HG03439 (cell line): ENCODE measurements at regions not wholly inside any gene's neighbourhood (a gene's known extent, or its start where the extent isn't known, plus 50 kb on each side); places are given as distances from the start of the nearest gene placed in this dataset.

Source experiments
- ATAC-seq: cut with Tn5 transposase; IDR thresholded peaks from one replicate; pipeline ENCODE4 v1.9.1; 2021; ENCODE audit warnings: mild to moderate bottlenecking, moderate library complexity; ENCODE audit not compliant: unreplicated experiment

DNA sequence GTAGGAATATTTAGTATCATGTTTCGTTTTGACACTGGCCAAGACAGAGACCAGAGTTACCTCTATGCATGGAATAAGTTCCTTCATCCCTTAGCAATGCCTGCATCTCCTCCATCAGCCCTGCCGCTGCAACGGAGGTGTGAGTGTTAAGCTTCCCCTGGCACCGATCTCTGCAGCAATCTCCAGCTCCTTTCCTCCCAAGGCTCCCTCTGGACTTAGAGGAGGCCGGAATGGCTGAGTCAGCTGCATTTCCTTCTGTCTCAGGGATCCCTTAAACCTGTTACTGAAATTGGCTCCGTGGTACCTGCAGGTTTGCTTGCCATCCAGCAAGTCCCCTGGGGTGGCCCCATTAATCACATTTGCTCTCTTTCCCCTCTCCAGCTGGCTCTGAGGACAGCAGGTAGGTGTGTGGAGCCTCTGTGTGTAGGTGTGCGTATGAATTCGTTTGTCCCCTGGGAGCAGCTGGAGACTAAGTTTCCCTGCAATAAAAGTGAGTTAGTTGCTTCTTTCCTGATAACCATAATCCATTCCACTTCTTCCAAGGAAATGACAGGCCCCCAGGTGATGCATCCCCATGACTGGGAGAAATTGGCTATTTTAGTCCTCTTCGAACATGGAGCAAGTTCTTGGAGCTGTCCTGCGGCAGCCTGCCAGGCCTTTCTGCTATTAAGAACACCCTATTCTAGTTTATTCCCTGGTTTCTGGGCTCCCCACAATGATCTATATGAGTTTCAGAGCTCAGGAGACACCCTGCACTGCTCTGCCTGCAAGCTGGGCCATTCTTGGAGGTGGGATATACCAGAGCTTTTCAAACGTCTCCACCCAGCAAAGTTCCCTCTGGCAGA is 457.2 kb upstream of the CADM1 start:
- ATAC-seq, result no peak

DNA sequence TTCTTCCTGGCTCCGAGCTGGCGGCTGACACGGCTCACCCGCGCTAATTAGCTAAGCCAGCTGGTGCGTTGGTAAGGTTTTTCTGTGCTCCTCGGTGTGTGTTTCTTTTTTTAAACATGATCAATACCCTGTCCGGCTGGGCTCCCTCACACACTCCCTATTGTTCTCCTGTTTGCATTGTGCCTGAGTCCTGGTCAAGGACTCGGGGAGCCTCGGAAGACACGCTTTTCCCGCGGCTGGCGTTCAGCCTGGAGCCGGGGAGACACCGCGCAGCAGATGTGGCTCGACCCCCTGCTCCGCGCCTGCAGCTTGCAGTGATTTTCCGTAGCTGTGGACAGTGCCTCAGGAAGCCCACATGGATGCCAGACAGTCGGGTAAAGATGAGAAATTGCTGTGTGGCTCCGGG is 454.9 kb upstream of the CADM1 start:
- no peak for ATAC-seq

DNA sequence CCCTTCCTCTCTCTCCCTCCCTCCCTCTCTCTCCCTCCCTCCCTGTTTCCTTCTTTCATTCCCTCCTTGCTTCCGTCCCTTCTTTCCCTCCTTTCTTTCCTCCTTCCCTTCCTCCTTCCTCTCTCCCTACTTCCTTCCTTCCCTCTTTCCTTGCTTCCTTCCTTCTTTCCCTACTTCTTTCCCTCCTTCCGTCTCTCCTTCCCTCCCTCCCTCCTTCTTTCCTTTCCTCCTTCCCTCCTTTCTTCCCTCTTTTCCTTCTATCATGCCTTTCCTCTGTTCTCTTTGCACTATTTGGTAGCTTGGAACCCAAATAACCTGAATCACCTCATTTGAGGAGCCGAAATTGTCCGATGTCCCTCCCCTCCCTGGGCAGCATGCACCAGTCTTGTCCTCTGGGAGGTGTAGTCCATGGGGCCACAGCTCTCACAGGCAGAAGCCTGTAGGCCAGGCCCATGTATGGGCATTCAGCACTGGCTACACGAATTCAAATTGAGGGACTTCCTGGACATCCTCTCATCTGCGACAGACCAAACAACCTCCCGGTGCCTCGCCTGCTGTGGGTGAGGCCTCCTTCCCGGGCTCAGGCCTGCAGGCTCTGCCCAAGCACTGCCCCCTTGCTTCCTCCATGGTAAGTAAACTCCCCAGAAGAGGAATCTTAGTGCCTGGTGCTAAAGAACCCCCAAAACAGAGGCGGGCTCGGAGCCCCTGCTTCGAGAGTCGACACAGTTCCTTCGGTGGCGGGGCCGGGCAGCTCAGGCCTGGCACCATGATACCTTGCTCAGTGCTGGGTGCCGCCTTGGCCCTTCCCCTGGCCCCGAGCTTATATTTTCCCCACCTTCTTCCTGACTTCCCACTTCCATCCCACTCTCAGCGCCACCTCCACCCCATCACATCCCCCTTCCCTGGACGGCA is 454.1 kb upstream of the CADM1 start:
- no peak for ATAC-seq

DNA sequence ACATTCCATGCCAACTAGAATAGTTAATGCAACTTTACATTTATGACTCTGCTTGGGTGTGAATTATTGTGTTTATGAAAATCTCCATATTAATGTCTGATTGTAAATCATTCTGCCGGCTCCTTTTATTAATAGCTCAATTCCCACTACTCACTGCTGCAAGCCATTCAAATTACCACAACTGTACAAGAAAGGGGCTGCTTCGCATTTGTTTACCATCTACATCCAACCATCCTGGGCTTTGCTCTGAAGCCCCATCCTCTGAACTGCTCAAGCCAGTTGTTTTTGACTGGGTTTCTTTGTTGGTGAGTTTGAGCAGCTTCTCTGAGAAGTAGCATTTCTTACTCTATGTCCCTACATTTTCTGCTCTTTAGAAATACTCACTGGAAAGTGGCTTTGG is 451.6 kb upstream of the CADM1 start:
- ATAC-seq, result no peak

DNA sequence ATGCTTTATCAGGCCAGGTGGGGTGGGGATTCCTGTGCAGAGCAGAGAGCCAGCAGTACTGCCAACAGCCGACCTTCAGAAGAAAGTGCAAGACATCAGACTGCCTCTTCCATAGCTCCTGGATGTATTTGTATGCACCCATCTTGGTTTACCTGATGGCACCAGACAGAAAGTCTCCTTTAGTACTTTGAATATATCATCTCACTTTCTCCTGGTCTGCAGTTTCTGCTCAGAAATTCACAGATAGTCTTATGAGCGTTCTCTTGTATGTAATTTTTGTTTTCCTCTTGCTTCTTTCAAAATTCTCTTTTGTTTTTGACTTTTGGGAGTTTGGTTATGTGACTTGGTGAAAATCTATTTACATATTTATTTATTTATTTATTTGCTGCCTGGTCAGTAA is 446.4 kb upstream of the CADM1 start:
- ATAC-seq, result no peak

DNA sequence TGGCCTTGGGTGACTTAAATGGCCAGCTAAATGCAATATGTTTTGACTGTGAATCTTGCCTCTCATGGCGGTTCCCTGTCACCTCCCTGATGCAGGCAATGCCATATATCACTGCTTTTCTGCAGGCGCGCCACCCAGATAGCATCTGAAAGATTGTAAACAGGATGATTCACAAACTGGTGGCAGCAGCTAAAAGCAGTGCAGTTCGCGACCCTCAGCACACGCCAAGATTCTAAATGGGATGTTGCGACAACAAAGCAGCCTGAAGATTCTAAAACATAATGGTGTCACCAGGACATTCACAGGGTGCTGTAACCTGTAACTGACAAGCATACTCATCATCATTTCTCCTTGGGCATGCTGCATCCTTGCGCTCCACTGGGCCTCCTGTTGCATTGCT is 440.4 kb upstream of the CADM1 start:
- no peak for ATAC-seq

DNA sequence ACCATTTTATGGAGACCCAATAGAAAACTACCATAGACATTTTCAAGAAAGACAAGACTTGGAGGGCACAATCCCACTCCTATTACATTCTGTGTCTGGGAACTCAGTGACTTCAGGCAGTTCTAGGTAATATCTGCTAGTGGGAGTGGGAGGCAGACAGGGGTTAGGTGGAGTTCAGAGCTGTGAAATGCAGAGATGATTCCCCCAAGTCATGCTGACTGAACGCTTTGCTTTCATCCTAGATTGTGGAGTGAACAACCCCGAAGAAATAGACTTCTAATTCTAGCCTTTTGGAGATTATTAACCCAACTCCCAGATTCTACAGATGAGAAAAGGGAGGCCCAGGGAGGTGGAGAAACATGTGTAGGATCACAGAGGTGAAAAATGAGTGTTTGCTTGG is 437.8 kb upstream of the CADM1 start:
- ATAC-seq, result no peak

DNA sequence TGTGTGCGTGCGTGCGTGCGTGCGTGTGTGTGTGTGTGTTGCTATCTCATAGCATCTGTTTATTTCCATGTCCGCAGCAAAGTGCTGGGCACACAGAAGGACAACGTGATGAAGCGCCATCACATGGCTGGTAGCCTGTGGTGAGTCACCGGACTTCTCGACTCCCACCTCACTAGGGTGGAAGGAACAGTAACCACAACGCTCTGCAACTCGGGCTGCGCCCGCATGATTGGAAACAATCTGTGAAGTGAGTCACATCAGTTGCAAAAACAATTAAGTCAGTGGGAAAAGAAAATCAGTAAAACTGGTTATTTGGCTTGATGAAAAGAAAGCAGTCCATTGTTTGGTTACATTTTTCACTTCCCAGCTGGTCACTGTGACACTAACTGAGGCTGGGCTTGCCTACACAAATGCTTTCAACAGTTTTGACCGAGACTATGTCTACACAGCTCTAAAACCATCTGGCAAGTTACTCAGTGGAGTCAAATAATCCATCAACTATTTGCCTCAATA is 437.3 kb upstream of the CADM1 start:
- ATAC-seq, result no peak

DNA sequence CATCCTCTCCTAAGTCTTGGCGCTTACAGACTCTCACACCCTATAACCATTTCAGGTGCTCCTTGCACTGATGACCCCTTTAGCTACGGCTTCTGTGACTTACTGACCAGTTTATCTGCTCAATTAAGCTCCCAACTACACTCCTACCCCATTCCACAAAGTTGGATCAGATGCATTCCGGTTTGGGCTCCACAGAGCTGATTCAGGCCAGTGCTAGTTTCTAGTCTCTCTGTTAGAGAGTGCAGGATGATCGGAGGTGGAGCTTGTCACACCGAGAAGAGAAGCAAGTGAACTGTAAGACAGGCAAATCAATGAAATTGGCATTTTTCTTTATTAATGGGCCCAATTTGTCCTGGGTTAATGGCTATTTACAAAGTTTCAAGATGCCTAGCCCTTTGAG is 436.8 kb upstream of the CADM1 start:
- no peak for ATAC-seq

DNA sequence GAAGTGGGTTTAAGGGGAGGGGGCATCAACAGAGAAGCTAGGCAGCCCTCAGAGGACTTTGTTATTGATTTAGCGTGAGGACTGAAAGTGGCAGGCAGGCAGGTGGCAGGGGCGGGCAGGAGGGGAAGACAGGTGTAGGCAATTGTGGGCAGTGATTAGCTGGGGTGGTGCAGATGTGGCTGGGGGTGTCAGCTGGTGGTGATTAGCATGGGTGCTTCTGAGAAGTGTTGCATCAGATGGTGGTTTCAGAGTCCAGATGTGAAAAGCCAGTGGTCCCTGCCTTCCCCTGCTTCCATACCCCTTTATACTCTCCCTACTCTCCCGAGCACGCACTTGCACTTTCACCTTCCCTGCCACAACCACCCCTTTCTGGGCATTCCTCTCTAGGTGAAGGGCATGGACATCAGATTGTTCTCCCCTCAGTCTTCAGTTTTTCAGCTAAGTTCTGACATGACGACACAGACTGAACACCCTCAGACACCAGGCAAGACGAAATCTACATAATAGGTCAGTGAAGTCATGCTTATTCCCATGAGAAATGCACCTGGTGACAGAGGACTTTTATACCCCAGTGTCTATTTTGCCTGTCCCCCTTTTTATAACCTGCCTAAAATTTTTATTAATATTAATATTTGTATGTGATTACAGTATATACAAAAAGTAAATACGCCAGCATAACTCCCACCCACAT is 435.7 kb upstream of the CADM1 start:
- ATAC-seq, result peak; percentile 66

DNA sequence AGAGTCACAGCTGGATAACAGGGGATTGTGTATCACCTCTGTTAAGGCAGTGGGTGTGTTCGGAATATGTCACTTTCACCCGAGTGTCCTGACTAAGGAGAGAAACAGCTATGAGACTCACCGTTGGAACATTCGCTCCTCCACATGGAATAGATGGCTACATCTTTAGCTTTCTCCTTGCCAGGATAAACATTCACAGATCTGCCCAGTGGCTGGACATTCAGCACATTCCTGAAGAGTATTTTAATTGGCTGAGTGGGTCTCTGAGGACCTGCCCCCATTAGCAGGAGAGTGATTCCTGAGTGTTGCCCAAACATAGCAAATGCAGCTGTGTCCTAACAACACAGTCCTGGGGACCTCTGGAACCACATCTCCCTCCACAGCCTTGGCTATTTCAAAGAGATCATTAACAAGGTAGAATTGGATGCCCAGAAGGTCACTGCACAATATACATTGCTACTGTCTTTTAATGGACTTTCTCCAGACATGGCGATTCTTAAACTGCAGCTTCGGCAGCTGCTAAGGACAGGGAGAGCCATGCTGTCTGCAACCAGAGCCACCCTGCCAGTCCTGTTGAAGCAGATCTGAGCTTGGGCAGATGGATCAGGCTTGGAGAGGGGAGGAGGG is 435.0 kb upstream of the CADM1 start:
- ATAC-seq, result no peak

DNA sequence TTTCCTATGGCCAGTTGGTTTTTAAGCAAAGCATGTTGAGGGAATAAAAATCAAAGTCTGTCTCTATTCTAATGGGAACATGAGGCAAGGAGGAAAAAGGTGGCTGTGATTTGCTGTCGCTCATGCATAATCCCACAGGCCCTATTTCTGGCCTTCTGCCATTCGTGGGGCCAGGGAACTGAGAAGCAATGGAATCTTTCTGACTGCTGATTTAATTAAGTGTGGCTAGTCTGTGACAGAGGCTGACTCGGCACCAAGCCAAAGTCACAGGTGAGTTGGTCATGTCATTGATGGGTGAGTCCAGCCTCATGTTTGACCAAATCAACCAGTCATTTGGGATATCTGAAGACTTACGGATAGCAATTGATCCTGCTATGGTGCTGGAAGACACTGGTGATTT is 429.3 kb upstream of the CADM1 start:
- no peak for ATAC-seq

DNA sequence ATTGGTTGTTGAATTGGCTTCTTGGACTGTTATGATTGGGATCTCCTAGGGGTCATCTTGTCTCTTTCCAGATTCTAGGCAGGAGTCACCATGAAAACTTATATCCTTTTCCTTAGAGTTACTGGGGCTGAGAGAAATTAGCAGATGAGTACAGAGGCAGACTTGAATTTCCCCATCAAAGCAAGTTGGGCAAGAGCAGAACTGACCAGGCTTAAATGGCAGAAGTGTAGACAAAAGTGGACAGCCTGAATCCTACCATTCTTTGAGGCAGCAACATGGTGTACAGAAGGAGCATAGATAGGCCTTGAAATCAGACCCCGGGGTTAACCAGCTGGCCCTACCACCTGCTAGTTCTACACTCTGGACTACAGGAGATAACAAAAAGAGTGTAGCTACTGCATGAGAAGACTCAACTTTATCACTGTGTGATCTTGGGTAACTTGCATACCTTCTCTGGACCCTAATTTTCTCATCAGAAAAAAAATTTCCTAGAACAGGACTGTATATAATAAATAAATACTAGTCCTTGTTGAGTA is 427.4 kb upstream of the CADM1 start:
- ATAC-seq, result no peak

DNA sequence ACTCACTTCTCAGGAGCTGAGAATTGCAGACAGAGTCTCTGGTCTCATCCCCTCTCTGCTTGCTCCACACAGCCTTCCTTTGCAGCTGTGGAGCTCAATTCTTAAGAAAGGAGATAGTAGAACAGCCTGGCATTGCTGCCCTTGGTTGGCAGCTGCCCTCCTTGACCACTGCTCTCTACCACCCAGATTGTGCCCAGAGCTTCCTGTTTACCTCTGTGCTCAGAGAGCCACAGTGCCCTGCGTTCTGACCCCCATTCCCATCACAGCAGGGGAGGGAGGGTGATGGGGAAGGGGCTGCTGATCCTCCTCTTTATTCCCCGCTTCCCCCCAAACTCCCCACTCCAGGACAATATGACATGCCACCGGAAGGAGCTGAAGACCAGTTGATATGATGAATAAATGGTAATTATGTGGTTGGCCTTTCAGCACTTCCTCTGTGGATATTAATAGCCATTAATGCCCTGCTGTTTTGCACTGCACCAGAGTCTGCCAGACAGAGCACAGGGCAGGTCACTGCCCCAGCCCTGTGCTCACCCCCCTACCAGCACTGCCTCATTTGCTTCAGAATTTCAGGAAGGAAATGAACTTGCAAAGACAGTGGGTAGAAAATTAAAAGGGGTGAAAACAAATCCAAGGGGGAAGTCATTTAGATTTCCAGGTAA is 426.8 kb upstream of the CADM1 start:
- no peak for ATAC-seq

DNA sequence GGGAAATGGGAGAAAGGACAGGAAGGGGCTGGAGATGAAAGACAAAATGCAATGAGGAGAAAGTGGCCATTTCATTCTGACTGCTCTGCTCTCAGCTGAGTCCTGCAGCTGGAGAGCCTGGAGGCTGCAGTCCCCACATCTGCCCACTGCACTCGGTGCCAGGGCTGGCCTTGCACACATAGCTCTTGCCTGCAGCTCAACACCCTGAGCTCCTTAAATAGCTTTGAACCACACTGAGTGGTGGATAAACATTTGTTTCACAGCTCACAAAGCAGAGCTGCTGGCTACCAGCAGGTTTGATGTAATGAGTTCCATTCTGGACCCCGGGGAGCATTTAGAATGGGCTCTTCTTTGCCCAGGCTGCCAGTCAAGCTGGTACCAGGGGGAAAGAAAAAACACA is 426.1 kb upstream of the CADM1 start:
- ATAC-seq, result no peak

DNA sequence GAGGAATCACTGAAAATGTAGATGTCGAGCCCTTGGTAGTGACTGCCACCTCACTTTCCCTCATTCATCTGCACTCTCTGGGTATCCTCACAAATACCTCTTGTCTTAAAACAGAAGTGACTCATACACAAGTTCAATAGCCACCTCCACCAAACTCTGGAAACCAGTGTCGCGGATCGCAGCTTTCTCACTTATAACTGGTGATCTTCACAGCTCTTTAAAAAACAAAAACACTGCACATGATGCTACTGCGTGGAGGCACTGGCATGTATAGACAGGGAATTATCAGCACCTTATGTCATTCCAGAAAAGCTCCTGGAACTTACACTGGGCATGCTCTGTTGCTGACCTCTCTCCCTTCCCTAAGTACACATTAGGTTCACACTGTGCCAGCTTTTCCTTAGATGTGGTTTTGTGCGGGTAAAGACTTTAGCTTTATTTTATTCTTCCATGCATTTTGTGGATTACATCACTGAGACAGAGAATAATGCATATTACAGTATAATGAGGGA is 425.5 kb upstream of the CADM1 start:
- no peak for ATAC-seq

DNA sequence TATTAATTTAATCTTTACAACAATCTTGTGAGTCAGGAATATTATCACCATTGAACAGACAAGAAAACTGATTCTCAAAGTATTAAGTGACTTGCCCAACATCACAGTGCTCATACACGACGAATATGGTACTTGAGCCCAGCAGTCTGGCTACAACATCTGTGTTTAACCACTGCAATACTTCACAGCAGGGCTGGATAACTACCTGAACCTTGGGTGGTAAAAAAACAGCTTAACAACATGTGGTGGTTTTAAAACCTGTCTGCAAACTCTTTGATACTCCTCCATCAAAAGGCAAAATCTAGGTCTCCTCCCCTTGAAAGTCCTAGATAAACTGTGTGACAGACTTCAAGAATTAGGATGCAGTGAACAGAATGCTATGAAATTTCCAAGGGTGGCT is 424.6 kb upstream of the CADM1 start:
- ATAC-seq, result no peak

DNA sequence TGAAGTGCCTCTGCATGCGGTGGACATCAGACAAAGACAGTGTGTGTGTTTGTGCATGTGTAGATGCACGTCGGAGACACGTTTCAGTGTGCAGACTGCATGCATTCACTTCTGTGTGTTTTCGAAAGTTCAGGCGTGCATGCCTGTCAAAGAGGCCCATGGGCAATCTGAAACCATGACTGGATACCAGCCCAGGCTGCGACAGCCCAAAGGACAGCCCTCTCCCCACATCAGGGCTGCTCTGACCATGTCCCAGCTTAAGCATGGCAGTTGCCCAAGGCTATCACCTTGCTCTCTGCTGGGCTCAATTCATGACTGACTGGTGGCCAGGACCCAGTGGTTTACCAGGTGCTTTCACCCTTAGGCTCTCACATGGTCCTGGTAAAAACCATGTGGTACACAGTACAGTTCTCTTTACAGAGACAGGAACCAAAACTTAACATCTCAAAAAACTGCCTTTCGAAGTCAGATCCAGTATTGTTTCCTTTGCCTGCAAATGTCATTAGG is 423.7 kb upstream of the CADM1 start:
- ATAC-seq, result peak; percentile 36

DNA sequence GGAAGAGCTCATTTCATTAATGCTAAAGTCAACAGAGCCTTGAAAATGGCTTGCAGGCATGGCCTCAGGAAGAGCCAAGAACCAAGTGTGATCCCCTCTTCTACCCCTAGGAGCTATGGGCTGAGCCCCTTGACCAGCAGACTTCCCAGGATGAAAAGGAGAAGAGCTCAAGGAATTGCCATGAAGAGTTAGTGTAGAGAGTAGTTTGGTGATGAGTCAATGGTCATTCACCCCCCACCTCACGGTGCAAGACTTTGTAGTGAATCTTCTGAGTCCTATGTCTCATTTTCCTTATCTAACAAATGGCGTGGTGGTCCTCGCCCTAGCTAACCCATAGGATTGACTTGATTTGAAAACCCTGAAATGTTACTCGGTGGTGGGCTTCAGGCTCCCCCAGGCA is 422.4 kb upstream of the CADM1 start:
- no peak for ATAC-seq

DNA sequence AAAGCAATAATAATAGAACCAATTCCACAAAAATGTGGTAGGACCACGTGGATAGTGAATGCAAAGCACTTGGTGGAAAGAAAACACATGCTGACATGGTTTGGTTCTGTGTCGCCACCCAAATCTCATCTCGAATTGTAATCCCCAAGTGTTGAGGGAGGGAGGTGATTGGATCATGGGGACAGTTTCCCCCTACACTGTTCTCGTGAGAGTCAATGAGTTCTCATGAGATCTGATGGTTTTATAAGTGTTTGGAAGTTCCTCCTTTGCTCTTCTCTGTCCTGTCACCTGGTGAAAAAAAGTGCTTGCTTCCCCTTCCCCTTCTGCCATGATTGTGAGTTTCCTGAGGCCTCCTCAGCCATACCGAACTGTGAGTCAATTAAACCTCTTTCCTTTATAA is 421.9 kb upstream of the CADM1 start:
- no peak for ATAC-seq
